ENCODE measurements at regions not wholly inside any gene's neighbourhood (a gene's known extent, or its start where the extent isn't known, plus 50 kb on each side); places are given as distances from the start of the nearest gene placed in this dataset.

GRCh38 chr3:139286825-139287224, 57.0 kb upstream of the MRPS22 start:
- TF ChIP-seq, protein P1, sequence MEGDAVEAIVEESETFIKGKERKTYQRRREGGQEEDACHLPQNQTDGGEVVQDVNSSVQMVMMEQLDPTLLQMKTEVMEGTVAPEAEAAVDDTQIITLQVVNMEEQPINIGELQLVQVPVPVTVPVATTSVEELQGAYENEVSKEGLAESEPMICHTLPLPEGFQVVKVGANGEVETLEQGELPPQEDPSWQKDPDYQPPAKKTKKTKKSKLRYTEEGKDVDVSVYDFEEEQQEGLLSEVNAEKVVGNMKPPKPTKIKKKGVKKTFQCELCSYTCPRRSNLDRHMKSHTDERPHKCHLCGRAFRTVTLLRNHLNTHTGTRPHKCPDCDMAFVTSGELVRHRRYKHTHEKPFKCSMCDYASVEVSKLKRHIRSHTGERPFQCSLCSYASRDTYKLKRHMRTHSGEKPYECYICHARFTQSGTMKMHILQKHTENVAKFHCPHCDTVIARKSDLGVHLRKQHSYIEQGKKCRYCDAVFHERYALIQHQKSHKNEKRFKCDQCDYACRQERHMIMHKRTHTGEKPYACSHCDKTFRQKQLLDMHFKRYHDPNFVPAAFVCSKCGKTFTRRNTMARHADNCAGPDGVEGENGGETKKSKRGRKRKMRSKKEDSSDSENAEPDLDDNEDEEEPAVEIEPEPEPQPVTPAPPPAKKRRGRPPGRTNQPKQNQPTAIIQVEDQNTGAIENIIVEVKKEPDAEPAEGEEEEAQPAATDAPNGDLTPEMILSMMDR (IDR thresholded peaks at IDR 0.05; ENCODE audit: low read depth, low read length): no peak
- no peak for TF ChIP-seq EZH2phosphoT487 (IDR thresholded peaks at IDR 0.05; ENCODE audit: low read depth)

Measured in OCI-LY3 (cell line).